ENCODE measurements at regions not wholly inside any gene's neighbourhood (a gene's known extent, or its start where the extent isn't known, plus 50 kb on each side); places are given as distances from the start of the nearest gene placed in this dataset.
"Not testable (repeated sequence)": the region's sequence is repeated elsewhere in the genome, so short reads cannot be mapped to it uniquely, and the experiment has no call there.

- DNase-seq (ENCODE audit: low read depth in 4 of 4, low spot score in 1 of 4) = no peak
Measured at GRCh38 chr15:93965304-93965908, 266.0 kb upstream of the MCTP2 start.

GRCh38 chr15:93954985-93955571 lies 276.3 kb upstream of the MCTP2 start:
- no peak for DNase-seq (ENCODE audit: low read depth in 4 of 4, low spot score in 1 of 4)

- DNase-seq (ENCODE audit: low read depth in 4 of 4, low spot score in 1 of 4) = no peak
Measured at GRCh38 chr15:93948726-93949125, 282.6 kb upstream of the MCTP2 start.

GRCh38 chr15:93943586-93943985 lies 287.8 kb upstream of the MCTP2 start:
- no peak for DNase-seq (ENCODE audit: low read depth in 4 of 4, low spot score in 1 of 4)

- no peak for DNase-seq (ENCODE audit: low read depth in 4 of 4, low spot score in 1 of 4)
Measured at GRCh38 chr15:93942269-93942694, 289.1 kb upstream of the MCTP2 start.

GRCh38 chr15:93941697-93942096 lies 289.7 kb upstream of the MCTP2 start:
- no peak for DNase-seq (ENCODE audit: low read depth in 4 of 4, low spot score in 1 of 4)

GRCh38 chr15:93940226-93940625 lies 291.1 kb upstream of the MCTP2 start:
- no peak for DNase-seq (ENCODE audit: low read depth in 4 of 4, low spot score in 1 of 4)

GRCh38 chr15:93932164-93932776 lies 299.1 kb upstream of the MCTP2 start:
- no peak for DNase-seq (ENCODE audit: low read depth in 4 of 4, low spot score in 1 of 4)

- DNase-seq (ENCODE audit: low read depth in 4 of 4, low spot score in 1 of 4) = no peak
Measured at GRCh38 chr15:93929375-93930094, 301.8 kb upstream of the MCTP2 start.

- no peak for DNase-seq (ENCODE audit: low read depth in 4 of 4, low spot score in 1 of 4)
Measured at GRCh38 chr15:93920204-93920603, 311.2 kb upstream of the MCTP2 start.

GRCh38 chr15:93918801-93919200 lies 312.6 kb upstream of the MCTP2 start:
- DNase-seq (ENCODE audit: low read depth in 4 of 4, low spot score in 1 of 4) = not testable (repeated sequence)

- no peak for DNase-seq (ENCODE audit: low read depth in 4 of 4, low spot score in 1 of 4)
Measured at GRCh38 chr15:93917181-93917580, 314.2 kb upstream of the MCTP2 start.

GRCh38 chr15:93913871-93914270 lies 317.5 kb upstream of the MCTP2 start:
- no peak for DNase-seq (ENCODE audit: low read depth in 4 of 4, low spot score in 1 of 4)

GRCh38 chr15:93913310-93913709 lies 318.1 kb upstream of the MCTP2 start:
- DNase-seq (ENCODE audit: low read depth in 4 of 4, low spot score in 1 of 4) = no peak

- no peak for DNase-seq (ENCODE audit: low read depth in 4 of 4, low spot score in 1 of 4)
Measured at GRCh38 chr15:93900476-93901400, 330.6 kb upstream of the MCTP2 start.

GRCh38 chr15:93899817-93900216 lies 331.5 kb upstream of the MCTP2 start:
- no peak for DNase-seq (ENCODE audit: low read depth in 4 of 4, low spot score in 1 of 4)

GRCh38 chr15:93897377-93897776 lies 334.0 kb upstream of the MCTP2 start:
- DNase-seq (ENCODE audit: low read depth in 4 of 4, low spot score in 1 of 4) = no peak

- no peak for DNase-seq (ENCODE audit: low read depth in 4 of 4, low spot score in 1 of 4)
Measured at GRCh38 chr15:93895976-93896770, 335.2 kb upstream of the MCTP2 start.

- DNase-seq (ENCODE audit: low read depth in 4 of 4, low spot score in 1 of 4) = no peak
Measured at GRCh38 chr15:93894438-93895036, 336.8 kb upstream of the MCTP2 start.

- DNase-seq (ENCODE audit: low read depth in 4 of 4, low spot score in 1 of 4) = no peak
Measured at GRCh38 chr15:93887151-93887550, 344.2 kb upstream of the MCTP2 start.
